ENCODE measurements at regions not wholly inside any gene's neighbourhood (a gene's known extent, or its start where the extent isn't known, plus 50 kb on each side); places are given as distances from the start of the nearest gene placed in this dataset.
A peak's percentile ranks its signal among the peaks of the same experiment; 100 is the strongest.
"Not testable (repeated sequence)": the region's sequence is repeated elsewhere in the genome, so short reads cannot be mapped to it uniquely, and the experiment has no call there.

DNA sequence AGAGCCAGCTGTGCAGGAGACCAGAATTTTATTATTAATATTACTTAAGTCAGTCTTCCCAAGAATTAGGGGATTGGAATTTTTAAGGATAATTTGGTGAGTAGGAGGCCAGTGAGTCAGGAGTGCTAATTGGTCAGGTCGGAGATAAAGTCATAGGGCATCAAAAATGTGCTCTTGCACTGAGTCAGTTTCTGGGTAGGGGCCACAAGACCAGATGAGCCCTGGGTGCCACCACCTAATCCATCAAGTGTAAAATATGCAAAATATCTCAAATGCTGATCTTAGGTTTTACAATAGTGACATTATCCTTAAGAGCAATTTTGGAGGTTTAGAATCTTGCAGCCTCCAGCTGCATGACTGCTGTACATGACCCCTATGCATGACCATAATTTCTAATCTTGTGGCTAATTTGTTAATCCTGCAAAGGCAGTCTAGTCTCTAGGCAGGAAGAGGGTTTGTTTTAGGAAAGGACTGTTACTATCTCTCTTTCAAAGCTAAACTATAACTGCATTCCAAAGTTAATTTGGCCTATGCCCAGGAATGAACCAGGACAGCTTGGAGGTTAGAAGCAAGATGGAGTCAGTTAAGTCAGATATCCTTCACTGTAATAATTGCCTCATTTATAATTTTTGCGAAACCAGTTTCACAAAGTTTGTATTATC, 215.9 kb downstream of the RNF152 start:
- no peak for DNase-seq

DNA sequence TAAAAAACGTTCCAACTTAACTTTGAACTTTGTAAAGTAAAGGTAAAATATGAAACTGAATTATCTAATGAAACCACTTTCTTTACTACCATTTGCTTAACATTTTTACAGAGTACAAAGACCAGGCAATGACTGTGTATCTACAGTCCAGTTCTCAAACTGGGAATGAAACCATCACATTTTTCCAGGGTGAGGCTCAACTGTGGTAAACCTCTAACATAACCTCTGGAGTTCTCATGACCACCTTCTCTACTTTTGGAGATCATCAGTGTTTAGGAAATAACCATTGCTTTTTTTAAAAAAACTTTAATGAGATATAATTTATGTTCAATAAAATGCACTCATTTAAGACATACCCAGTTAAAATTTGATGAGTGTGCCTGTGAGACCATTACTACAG, 223.5 kb downstream of the RNF152 start:
- DNase-seq = no peak

DNA sequence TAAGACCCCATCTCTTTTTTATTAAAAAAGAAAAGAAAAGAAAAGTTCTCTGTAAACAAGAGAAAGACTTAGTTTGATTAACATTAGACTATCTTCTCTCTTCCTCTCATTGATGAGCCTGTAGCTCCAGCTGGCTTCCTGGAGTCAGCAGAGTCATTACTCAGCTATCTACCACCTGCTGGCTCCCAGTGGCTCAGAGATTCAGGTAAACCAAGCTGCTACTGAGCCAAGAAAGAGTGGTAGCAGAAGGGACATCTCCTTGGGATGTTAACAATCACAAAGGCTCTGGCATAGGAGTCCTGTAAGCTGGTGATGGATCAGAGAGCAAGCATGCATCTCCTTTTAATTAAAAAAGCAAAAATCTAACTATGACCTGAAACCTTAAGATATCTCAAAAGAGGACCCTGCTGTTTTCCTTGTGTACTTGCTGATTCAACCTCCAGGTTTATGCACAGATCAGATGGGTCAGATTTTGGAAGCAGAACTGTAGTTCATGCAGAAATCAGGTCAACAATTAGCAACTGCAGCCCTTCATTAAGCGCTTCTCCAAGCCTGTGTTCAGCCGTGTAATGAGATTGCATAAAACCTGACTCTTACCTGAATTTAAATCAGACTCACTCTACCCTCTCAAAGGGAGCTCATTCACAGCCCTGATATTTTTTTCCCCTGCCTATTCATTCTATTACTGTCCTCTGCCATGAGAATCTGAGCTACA, 225.8 kb downstream of the RNF152 start:
- no peak for DNase-seq

DNA sequence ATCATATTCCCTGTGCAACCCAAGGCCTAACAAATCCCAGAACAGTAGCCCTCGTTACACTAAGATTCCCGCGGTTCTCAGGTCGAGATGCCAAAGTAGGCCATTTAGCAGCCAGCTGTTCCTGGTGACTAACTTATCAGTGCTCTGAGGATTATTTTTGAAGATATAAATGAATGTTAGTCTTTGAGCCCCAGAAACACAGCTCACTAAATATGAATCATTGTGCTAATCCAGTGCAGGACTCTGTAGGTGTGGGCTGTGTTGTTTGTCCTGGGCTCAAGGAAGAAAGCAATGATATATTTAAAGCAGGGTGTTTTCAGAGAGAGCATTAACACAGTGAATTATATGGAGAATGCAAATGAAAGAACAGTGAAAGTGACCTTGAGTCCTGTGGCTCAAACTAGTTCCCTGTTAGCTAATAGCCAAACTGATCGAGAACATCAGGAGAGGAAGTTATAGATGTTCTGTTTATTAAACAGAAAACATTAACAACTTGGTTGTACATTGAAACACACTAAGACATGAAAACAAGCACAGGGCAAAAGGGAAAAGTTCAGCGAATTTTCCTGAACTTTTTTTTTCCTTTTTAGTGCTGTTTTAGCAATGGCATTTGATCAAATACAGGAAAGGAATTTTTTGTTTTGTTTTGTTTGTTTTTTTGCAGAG, 228.3 kb downstream of the RNF152 start:
- DNase-seq = no peak

DNA sequence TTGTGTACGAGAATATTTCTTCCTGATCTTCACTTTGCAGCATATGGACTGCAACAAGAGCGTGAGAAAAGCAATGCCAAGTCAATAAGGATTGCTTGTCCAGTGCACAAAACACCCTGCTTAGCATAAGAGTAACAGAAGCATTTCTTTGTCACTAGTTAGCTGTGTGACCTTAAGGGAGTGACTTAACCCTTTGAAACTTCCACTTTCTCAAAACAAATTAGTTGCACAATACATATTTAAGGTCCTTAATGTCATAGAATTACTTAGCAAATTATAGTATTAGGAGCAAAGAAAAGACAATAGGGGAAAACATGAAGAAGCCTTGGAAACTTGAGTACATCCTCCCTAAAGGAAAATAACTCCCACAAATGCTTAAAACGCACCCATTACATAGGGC, 230.1 kb downstream of the RNF152 start:
- DNase-seq = no peak

DNA sequence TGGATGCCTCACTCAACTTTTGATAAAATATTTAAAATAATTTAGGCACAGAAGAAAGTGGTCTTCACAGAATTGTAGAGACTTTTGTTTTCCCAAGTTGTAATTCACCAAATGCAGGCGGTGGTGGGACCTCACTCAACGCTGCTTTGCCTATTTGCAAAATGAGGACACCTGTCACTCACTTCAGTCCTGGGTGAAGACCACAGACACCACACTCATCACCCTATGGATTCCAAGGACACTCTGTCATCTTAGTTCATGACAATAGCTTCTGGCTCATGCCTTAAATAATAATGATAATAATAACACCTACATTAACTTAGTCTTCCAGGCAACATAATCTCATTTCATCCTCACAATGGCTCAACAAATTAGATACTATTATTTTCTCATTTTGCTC, 234.4 kb downstream of the RNF152 start:
- no peak for DNase-seq

DNA sequence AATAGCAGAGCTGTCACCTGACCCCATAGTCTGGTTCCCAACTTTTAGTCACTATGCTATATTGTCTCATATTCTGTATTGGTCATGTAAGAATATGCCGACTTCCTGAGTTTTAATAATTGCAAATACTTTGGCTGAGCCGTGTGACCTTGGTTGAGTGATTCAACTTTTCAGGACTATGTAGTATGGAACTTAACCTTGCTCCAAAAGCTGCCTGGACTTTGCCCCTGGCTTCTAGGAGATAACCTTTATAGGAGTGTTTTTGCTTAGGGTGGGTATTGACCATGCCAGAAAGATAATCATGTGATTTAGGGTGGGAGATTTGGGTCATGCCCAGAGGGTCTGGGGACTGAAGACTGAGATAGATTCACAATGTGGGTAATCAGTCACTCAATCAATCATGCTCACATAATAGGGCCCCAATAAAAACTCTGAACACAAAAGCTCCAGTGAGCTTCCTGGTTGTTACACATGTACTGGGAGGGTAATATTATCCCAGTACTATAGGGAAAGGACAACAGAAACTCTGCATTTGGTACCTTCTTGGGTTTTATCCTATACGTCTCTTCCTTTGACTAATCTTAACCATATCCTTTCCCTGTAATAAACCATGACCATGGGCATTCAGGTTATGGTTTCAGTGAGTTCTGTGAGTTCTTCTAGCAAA, 235.6 kb downstream of the RNF152 start:
- no peak for DNase-seq

DNA sequence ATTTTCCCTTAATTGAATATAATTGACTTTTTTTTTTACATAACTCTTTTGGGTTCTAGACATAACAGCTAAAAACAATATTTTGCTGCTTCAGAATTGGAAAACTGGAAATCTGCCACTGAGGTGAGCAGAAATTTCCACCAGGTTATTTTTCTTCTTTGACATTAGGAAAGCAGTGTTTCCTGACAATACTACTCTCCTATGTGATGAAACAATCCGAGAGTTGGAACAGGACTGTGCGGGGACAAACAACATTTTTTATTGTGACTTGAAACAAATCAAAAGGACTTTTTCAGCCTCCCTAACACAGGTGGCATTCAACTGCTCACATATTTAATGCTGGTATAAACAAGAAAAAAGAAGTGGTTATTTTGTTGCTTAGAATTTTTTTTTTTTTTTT, 237.2 kb downstream of the RNF152 start:
- DNase-seq = no peak

DNA sequence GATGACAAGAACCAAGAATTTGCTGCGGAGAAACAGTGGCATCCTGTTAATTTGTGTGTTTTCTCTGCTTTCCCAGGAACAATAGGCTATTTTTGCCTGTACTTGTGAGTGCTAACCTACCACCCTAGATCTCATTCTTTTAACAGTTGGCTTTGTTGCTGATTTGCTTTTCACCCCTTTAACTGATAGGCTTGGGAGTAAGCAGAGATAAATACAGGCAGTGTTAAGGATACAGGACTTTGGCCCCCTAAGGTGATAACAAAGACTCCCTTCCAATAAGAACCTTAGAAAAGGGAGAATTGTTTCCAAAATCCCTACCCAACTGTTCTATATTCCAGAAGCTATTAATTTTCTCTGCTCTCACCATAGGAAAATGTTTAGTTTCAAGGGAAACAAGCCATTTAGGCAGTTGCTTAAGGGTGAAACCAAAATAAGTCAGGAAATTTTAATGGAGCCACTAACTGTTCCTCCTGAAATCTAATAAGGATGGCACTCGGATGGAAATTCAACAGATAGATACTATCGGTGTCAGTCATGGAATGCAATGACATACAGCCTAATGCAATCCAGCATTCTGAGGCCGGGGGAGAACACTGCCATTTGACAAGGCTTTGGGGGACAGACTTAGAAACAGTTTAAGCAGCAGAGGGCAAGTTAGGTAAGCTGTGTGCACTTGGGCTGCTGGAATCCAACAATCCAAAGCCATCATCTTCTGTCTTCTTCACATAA, 238.8 kb downstream of the RNF152 start:
- DNase-seq = no peak

DNA sequence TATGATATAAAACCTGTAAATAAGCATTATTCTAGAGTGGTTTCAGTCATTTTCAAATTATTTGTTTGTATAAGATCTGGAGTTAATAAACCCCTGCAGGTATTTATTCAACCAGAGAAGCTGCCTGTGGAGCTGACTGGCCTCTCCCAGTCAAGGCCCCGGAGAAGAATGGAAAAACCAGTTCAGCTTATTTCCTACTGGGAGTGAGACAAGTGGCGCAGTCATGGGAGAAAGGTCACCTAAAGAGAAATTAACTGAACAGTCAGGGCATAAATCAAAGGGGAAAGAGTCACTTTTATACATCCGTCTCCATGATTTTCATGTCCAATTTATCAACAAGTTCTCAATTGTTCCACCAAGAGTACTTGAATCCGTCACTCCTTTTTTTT, 240.9 kb downstream of the RNF152 start:
- DNase-seq = no peak

DNA sequence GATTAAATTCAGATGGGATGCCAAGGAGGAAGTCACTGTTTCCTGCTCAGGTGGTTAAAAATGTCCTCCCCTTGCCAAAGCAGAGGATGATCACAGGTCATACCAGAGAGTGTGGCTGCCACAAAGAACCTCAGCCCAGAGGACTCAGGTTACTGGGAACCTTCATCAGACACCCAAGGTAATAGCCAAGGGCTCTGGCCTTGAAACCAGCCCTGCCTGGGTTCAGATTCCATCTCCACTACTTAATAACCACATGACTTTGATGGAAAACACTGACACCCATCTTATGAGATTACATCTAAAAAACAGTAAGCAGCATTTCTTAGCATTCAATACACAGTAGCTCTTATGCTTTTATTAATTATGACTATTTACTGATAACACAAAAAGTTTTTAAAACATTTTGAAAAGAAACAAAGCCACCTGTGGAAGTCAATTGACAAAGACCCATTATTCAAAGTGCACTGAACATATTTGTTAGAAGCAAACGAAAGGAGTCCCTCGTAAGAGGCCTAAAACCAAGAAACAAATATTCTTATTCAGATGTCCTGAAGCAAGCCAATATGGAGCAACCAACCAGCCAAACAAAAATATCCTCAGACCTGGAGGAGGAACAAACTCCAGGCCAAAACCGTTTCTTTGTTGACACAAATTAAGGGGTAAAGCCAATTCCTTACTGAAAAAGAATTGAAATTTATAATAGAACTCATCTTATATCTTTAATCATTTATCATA, 241.5 kb downstream of the RNF152 start:
- DNase-seq = no peak

DNA sequence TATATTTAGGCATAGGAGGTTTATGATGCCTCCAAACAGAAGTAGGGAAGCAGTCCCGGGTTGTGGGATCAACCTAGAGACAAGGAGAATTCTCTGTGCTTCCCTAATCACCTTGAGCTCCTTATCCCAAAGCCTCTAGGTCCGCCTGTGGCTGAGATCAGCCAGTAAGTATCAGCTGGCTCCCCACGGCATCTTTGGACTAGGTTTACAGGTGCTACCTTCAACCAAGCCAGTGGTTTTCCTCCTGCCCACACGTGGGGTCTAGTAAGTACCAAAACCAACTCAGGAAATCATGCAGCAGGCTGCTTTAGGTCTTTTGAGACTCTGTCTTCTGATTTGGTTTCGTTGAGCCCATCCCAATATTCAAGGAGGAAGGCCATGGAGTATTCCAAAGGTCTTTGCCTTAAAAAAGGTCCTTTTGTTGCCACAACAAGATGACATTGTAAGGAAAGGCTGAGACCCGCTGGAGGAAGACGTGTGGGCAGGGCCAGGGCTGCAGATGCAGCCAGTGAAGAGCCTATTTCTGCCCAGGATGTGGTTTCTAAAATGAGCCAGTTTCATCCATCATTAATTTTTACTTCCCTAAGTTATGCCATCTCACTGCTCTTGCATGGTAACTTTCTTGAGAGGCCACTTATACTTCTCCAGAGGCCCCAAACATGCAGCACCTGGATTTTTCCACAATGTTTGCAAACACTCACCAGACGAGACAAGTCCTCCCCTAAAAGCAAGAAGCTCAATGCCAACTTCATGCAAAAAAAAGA, 248.7 kb downstream of the RNF152 start:
- no peak for DNase-seq

DNA sequence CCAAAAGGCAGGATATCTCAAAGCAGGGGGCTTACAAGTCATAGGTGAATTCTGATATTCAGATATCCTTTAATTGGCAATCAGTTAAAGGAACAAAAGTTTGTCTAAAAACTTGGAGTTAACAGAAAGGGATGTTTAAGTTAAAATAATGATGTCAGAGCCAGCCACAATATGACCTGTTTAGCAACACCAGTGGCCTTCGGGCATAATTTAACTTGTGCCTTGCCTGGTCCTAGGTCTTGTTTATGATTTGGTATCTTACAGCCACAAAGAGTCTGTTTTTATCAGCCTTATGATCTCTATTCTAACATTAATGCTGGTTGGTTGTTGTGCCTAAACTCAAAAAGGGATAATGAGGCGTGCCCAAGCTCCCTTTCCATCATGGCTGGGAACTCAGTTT, 252.9 kb downstream of the RNF152 start:
- DNase-seq = no peak

DNA sequence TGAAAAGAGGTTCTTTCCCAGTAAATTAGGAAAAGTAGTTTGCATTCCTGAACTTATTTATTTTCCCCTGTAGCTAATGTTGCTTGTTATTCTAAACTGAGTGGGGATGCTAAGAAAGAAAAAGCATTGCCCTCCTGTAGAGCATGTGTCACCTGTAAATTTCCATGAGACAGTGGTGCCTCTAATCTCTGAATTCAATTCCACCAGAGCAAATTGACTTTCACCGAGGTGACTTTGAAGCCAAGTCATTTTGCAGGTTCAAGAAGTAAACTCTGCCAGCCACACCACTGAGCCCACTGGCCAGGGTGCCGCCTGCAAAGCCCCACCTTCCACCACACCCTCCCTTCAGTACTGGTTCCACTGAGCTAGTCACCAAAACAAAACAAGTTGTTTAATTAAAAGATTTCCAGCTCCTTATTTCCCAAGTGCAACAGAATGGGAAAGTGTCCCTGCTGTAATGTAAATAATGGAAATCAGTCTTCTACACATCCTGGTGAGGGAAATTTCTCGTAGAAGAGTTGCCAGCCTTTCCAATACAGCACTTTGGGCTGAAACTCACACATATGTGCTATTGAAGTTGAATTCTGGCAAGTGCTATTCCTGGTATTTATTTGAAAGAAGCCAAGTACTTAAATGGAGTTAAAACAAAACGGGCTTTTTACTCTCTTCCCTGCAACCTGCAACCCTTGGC, 254.8 kb downstream of the RNF152 start:
- no peak for DNase-seq

DNA sequence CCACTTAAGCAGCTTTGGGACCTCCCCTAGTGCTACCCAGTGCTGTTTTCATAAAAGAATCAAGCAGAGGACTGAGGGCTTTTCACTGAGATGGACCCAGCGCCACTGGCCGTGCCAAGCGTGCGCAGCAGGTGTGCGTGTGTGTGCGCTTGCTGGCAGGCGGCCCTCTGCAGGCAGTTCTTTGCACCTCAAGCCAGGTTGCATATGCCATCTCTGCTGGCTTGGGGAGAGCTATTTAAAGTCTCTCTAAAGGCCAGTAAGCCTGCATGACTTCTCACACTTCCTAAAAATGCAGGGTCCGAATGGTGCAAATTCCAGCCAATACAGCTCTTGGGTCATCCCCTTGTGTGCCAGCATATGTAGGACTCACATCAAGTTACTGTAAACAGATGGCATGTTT, 255.5 kb downstream of the RNF152 start:
- DNase-seq = no peak

DNA sequence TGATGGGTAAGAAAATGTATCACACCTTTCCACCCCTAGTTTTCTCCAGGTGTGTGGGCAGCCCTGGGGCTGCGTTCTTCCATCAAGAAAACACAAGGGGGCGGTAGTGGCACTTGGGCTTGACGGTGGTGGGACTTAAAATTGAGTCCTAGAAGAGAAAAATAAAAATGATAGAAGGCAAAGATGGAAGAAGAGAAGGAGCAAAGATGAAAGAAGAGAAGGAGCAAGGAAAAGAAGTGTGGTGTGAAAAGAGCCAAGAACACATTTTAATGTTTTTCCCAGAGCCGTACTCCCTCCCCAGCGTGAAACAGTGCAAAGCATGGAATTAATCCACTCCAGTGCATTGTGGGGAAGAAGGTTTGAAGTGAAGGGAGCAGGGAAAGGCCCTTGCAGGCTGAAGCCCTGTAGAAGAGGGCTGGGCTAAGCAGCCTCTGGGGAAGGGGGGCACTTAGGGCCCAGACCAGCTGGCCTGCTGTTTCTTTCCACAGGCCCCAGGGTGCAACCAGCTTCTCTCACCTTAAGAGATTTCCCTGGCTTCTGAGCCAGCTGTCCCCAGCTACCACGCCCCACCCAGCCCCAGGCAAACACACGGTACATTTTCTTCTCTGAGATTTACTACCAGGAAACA, 256.8 kb downstream of the RNF152 start:
- peak in 4 of 6 experiments; percentile 2 to 32 (median 14) for DNase-seq

DNA sequence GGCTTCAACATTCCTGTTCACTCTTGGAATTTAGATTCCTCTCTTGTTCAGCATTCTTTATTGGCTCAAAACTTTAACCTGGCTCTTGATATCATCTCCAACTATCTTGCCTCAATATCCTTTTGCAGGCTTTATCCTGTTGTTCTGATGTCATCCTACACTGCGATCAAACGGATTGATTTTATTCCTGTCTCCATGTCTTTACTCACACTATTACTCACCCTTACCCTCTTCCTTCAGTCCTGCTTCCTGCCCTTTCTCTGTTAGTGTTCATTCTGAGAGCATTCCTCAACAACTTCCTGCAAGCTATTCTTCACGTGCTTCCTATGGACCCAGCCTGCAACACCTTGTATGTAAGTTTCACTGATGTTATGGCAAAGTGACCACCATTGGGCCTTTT, 264.7 kb downstream of the RNF152 start:
- DNase-seq = no peak

DNA sequence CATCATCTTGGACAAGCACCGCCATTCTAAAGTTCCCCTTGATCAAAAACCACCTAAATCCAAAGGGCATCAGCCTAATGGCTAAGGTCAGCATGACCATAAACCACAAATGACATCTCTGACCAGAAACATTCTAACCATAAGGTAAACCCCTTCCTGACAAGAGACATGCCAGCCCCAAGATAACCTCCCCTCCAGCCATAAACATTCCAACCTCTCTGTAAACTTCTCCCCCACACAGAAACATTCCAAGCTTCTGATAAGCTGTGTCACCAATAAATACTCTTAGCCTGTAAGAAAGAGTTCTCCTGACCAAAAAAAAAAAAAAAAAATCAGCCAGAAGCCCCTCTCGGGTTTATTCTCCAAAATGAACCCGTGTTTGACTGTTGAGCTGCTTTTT, 268.2 kb downstream of the RNF152 start:
- DNase-seq = not testable (repeated sequence)

DNA sequence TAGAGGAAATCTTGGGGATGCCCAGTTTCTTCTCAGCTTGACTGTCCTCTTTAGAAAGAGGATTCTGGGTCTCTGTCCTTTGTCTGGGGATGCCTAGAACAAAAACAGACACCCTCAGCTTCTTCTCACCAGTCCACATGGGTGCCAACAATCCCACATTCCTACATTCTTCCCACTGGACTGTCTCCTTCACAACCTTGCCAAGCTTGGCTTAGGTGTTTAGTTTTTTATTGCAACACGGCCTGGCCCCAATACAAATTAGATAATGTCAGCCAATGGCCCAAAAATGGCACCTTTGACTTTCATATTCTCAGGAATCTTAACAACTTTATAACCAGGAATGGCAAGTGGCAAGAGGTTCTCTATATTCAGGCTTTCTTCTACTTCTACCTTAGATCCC, 273.0 kb downstream of the RNF152 start:
- no peak for DNase-seq

DNA sequence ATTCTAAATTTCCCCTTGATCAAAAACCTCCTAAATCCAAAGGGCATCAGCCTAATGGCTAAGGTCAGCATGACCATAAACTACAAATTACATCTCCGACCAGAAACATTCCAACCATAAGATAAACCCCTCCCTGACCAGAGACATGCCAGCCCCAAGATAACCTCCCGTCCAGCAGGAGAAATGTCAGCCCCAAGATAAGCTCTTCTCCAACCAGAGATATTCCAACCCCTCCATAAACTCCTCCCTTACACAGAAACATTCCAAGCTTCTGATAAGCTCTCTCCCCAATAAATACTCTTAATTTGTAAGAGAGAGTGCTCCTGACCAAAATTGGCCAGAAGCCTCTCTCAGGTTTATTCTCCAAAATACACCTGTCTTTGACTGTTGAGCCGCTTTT, 274.0 kb downstream of the RNF152 start:
- no peak for DNase-seq
